ENCODE measurements at regions not wholly inside any gene's neighbourhood (a gene's known extent, or its start where the extent isn't known, plus 50 kb on each side); places are given as distances from the start of the nearest gene placed in this dataset.
"Not testable (repeated sequence)": the region's sequence is repeated elsewhere in the genome, so short reads cannot be mapped to it uniquely, and the experiment has no call there.

GRCh38 chr12:84480803-84481202 is 431.8 kb downstream of the SLC6A15 start:
- no peak for DNase-seq

- DNase-seq: no peak
Measured at GRCh38 chr12:84470361-84470760, 442.2 kb downstream of the SLC6A15 start.

- no peak for DNase-seq
Measured at GRCh38 chr12:84464616-84465015, 448.0 kb downstream of the SLC6A15 start.

GRCh38 chr12:84463741-84464495 is 448.7 kb downstream of the SLC6A15 start:
- no peak for DNase-seq

- DNase-seq: no peak
Measured at GRCh38 chr12:84455598-84455997, 457.0 kb downstream of the SLC6A15 start.

GRCh38 chr12:84446478-84446877 is 466.1 kb downstream of the SLC6A15 start:
- not testable (repeated sequence) for DNase-seq

- no peak for DNase-seq
Measured at GRCh38 chr12:84436134-84436533, 476.5 kb downstream of the SLC6A15 start.

- DNase-seq: no peak
Measured at GRCh38 chr12:84435682-84436081, 476.9 kb downstream of the SLC6A15 start.

GRCh38 chr12:84422340-84422739 is 490.3 kb downstream of the SLC6A15 start:
- no peak for DNase-seq

- DNase-seq: no peak
Measured at GRCh38 chr12:84421103-84421502, 491.5 kb downstream of the SLC6A15 start.

GRCh38 chr12:84416626-84417025 is 496.0 kb downstream of the SLC6A15 start:
- DNase-seq: no peak

GRCh38 chr12:84415946-84416345 is 496.7 kb downstream of the SLC6A15 start:
- no peak for DNase-seq

GRCh38 chr12:84413656-84414055 is 498.9 kb downstream of the SLC6A15 start:
- DNase-seq: no peak

- no peak for DNase-seq
Measured at GRCh38 chr12:84412226-84412625, 500.4 kb downstream of the SLC6A15 start.

GRCh38 chr12:84411031-84411430 is 501.6 kb downstream of the SLC6A15 start:
- DNase-seq: no peak

GRCh38 chr12:84408936-84409335 is 503.7 kb downstream of the SLC6A15 start:
- no peak for DNase-seq

- not testable (repeated sequence) for DNase-seq
Measured at GRCh38 chr12:84406720-84407119, 505.9 kb downstream of the SLC6A15 start.

- DNase-seq: no peak
Measured at GRCh38 chr12:84397846-84398245, 514.8 kb downstream of the SLC6A15 start.

GRCh38 chr12:84397263-84397662 is 515.3 kb downstream of the SLC6A15 start:
- DNase-seq: no peak

- DNase-seq: not testable (repeated sequence)
Measured at GRCh38 chr12:84391176-84391575, 521.4 kb downstream of the SLC6A15 start.

GRCh38 chr12:84384384-84384783 is 528.2 kb downstream of the SLC6A15 start:
- DNase-seq: no peak

- not testable (repeated sequence) for DNase-seq
Measured at GRCh38 chr12:84382486-84382885, 530.1 kb downstream of the SLC6A15 start.

GRCh38 chr12:84376320-84376719 is 536.3 kb downstream of the SLC6A15 start:
- DNase-seq: no peak

GRCh38 chr12:84375449-84376170 is 537.0 kb downstream of the SLC6A15 start:
- DNase-seq: no peak
